Epidermal melanocyte (primary cell): ENCODE measurements at regions not wholly inside any gene's neighbourhood (a gene's known extent, or its start where the extent isn't known, plus 50 kb on each side); places are given as distances from the start of the nearest gene placed in this dataset.

Experiments
- DNase-seq: peaks from one replicate; pipeline ENCODE4 v3.0.0; 2011; ENCODE audit warnings: low spot score; ENCODE audit not compliant: insufficient read length

DNA sequence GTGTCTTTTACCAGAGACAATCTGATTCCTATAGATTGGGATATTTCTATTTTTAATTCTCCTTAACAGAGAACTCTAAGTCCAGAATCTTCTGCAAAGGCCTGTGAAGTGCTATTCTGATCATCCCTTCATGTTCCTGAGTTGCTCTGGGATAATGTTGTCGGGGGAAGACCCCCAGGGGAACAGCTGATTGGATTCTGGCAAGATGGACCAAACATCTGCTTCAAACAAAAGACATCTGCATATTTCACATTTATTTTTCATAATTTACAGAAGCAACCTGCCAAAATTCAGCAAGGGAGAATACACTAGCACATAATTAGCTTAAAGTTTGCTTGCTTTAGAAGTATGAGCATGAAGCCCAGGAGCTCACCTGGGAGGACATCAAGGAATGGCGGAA is 116.0 kb upstream of the ETAA1 start:
- no peak for DNase-seq

DNA sequence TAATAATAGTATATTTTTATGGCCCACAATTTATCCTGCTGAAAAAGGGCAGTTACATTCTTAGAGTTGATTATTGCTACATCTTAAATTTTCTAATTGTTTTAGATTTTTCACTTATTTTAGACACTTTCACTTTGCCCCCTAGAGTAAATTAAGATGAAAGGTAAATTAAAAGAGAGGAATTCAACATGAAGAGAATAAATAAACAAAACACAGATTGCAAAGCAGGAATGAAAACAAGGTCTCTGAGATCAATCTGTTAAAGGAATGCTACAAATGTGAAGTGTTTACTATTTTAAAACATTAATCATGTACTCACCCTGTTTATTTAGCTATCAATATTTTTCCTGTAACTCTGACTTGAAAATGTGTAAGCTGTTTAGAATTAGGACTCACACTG is 113.5 kb upstream of the ETAA1 start:
- DNase-seq = no peak

DNA sequence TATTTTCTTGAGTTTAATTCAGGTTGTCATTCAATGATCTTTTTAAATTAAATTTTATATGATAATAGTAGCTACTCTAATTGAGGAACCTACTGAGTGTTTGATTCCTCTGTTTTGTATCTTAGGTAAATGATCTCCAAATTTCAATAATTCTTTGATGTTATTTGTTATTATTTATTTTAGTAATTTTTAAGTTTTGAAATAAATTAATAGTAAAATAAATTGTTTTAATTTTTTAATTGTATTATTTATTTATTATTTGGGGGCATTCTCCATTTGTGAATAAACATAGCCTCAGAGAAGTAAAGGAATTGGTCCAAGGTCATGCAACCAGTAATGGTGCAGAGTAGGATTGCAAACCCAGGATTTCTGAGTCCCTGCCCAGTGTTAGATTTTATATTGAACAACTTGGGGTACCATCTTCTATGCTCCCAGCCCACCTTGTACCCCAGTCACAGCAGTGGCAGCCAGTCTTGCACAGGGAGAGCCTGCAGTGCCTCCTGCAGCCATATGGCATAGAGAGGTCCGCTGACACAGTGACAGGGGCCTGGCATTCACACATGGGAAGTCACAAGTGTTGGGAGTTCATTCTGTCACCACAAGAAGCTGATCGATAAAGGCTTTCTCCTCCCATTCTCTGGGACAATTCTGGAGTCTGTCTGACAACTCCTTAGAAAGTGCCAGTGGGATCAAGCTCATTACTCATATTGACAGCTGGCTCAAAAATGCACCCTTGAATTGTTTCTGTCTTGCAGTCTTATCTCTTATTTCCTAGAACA is 110.0 kb upstream of the ETAA1 start:
- DNase-seq = no peak

DNA sequence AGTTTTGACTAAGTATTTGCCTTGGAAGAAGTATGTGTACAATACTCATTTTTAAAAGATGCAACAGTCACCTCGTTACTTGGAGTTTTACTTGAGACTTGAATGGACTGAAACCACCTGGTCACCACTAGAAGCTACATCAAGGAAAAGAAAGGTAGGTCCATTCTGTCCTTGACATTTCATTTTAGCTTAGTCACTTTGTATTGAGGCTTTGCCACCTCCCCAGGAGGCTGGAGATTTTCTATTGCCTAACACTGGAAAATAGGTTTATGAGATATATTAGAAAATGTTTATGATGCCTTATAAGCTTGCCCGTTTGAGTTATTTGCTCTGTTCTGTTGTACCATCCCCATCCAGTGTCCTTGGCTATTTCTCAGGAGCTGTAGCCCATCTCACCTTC is 107.9 kb upstream of the ETAA1 start:
- no peak for DNase-seq

DNA sequence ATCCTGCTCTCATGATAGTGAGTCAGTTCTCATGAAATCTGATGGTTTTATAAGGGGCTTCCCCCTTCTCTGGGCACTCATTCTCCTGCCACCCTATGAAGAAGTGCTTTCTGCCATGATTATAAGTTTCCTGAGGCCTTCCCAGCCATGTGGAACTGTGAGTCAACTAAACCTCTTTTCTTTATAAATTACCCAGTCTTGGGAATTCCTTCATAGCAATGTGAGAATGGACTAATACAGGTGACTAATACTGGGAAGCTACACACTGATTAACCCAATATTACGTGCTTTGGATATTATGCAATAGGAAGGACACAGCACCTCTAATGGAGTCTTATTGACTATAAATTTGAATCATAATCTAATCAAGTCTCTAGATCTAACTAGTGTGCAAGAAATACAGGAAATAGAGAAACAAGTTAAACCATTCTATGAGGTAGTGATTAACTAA is 107.2 kb upstream of the ETAA1 start:
- DNase-seq = no peak

DNA sequence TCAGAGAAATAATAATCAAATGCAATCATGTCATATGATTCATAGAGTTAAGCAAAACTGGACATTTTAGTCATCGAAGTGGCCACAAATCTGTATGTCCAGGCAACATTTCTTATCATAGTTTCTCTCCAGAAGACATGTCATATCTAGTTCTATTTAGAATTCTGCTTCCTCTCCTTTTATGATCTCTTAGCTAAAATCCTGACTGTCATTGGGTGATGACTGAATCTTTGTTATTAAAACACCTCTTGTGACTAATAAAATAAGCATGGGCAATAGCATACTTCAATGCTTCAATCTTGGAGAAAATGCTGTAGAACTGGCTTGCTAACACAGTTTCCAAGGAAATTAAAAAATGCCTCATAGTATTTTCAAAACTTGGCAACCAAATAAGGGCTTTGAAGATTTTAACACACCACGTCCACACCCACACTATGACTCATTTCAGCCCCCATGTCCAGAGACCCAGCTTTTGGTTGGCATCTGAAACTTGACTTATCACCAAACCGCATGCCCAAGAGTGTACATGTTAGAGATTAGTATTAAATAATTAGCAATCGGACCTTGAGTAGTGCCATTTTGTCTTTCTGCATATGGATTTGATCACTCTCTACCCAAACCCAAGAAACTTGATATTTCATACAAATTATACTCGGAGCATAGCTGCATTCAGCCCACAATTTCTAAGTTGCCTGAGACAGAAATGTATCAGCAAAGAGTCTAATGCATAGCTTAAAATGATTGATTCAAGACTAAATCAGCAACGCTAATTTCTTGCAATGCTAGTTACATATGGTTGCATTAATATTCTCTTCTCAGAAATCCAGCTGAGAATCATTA is 106.5 kb upstream of the ETAA1 start:
- no peak for DNase-seq

DNA sequence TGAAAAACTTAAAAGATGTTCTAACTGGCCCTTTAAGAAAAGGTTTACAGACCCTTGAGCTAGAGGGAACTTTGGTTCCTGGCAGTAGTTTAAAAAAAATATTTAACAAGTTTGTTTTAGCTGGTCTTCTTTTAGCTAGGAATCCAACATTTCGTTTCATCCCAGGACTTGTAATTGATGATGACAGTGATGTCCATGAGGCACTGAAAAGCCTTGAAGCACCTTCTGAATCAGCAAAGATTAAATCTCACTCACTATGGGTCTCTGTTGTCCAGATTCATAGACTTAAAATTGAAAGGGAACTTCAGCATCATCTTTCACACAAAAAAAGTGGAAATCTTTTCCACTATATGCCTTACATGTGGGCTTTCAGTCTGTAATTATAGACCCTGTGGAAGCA is 102.9 kb upstream of the ETAA1 start:
- no peak for DNase-seq

DNA sequence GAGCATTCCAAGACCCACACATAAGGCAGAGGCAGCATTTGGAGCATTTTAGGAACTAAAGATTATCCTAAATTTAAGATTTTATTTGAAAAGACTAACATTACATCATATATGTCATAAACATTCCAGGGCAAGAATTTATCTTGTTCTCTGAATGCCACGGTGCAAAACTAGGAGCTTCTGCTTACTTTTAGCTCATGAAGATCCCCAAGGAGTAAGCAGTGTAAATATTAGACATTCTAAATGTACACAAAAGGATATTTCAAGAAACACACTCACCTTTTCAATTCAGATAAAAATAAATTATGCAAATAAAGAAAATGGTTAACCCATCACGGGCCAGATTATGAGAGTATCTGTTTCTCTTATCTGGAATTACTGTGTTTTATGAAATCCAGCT is 101.7 kb upstream of the ETAA1 start:
- no peak for DNase-seq

DNA sequence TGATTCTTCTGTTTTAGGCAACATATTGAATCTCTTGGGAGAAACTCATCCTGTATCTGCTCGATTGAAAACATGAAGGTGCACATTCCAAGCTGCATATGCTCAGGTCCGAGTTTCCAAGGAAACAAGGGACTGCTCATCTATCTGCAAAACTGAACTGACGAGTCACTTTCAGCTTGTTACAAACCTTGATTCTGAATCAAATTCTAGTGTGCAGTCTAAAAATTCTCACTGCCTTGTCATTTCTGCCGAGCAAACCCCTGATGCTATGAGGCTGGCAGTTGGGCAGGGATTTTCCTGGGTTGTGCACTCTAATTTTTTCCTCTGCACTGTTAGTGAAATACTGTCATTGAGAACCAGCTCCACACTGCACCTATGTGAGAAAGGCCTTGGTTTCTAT is 101.3 kb upstream of the ETAA1 start:
- DNase-seq = no peak

DNA sequence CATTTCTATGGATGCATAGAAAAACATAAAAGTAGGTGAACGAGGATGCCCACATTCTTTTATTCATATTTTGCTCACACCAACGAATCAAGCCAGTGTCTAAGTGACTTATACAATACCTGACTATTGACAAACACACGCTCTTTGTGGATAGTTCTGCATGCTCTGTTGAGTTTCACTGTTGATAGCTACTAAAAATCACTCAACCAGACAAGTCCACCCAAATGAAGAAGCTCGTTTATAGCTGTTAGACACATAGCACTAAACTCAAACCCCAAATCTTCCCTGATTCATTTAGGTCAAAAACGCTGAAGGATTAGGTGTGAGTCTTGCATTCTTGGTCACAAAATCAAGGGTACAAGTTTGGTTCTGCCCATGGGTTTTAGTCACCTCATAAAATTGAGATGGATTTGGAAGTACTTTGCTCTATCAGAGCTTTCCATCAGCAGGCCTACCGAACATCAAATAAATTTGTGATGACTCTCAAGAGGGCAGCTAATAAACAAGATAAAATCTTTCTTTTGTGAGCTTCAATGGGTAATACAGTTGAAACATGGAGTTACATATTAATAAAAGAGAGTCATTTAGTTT is 92.7 kb upstream of the ETAA1 start:
- DNase-seq = no peak

DNA sequence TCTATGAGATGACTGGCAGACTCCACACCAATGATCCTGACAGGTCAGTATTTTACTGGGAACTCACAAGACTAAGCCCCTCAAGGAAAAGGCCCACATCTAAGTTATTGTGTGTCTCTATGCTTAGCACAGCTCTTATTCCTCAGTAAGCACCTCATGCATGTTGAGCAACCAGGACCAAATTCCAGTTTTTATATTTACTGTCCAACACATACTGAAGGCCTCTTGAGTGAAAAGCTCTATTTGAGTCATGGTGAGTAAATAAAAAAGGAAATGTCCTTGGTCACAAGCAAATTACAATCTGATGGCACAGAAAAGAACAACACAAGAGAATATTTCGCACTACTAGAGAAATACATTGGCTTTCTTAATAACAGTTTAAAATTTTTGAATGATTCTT is 87.9 kb upstream of the ETAA1 start:
- no peak for DNase-seq

DNA sequence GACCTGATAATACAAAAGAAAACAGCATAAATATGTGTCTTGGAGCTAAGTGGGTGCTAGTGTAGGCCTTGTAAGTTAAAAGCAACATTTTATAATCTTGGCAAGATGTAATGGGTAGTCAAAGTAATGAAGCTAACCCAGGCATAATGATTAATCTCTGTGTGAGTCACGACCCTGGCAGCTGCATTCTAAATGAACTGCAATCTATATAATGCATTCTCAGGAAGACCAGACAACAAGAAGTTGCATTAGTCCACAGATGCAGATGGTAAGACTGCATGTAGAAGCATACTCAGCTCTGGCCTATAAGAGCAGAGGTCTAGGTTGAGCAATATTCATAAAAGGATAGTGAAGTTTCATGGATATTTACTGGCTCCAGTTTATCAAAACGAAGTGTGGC is 85.6 kb upstream of the ETAA1 start:
- no peak for DNase-seq

DNA sequence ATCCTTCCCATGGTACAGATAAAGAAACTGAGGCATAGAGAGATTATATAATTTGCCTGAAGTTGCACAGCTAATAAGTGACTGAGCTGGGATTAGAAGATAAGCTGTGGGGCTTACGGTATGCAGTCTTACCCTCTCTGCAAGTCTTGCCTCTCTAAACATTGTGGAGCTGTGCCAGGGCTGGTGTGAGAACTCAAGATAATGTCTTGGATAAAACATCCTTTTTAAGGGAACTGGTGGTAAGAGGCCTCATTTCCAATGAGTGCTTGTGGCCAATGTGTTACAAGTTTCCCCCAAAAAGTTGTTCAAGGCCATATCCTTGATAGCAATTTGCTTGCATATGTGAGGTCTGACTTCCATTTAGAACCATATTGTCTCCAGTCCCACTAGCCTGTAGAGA is 84.3 kb upstream of the ETAA1 start:
- DNase-seq = no peak

DNA sequence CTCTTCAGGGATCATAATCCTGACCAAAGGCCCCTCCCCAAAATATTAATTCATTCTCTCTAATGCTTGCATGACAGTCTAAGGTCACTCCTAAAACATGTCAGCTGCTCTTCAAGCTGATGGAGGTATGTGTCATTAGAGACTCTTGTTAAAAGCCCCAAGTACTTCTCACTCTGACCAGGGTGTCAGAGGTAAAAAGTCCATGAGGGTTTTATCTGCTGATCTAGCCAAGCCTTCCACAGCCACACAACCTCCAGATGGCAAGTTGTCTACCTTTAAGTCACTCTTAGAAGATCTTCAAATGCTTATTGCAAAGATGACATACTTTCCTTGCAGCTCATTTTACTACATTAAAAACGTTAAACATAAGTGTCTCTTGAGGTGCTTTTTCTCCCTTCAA is 83.6 kb upstream of the ETAA1 start:
- DNase-seq = no peak

DNA sequence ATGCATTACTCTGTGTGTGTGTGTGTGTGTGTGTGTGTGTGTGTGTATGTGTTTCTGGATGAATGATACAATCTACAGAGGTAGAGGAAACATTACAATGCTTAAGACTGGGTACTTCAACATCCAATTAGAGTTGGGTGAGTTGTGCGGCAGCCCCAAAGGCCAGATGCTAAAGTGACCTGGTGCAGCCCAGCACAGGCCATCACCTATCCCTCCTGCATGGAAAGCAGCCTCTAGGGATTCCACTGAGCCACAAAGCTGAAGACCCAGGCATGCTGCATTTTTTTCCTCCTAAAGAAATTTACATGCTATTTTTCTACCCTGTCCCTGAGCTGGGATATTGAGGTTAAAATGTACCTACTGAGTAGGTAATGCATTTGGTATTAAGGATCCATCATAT is 79.1 kb upstream of the ETAA1 start:
- no peak for DNase-seq

DNA sequence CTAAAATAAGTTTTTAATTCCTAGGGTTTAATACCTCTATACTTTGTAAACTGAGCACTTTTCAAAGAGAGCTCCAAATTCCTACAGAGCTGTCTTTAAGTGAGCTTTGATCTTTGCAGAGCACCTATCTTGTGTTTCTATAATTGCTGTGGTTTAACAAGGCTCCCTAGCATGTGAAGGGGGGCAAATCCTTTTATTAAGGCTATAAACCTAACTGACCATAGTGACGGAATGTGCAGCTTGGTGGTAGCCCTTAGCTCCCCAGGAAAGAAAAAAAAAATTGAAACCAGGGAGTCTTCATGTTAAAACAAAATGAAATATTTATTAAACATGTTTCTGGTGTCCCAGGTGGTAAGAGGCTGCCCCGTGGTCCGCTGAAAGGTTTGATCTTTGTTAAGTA is 78.6 kb upstream of the ETAA1 start:
- DNase-seq = no peak

DNA sequence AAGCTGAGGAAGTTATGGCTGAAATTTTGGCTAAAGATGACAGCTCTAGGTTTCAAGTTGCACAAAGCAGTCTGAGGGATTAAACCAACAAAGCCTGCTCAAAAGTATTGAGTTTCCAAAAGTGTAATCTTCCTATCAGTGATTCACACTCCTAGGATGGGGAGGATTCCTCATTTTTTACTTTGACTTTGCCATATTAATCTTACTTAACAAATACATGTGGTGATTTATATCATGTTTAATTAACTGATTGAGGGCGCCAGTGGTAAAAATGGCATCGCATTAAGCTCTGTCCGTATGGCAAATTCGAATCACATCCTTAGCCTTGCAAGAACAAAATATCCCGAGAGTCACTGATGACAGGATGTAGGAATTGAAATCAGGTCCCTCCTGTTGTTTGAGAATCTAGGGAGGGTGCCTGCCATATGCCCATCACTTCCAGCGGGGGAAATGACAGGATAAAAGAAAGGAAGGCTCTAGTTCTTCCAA is 78.1 kb upstream of the ETAA1 start:
- no peak for DNase-seq

DNA sequence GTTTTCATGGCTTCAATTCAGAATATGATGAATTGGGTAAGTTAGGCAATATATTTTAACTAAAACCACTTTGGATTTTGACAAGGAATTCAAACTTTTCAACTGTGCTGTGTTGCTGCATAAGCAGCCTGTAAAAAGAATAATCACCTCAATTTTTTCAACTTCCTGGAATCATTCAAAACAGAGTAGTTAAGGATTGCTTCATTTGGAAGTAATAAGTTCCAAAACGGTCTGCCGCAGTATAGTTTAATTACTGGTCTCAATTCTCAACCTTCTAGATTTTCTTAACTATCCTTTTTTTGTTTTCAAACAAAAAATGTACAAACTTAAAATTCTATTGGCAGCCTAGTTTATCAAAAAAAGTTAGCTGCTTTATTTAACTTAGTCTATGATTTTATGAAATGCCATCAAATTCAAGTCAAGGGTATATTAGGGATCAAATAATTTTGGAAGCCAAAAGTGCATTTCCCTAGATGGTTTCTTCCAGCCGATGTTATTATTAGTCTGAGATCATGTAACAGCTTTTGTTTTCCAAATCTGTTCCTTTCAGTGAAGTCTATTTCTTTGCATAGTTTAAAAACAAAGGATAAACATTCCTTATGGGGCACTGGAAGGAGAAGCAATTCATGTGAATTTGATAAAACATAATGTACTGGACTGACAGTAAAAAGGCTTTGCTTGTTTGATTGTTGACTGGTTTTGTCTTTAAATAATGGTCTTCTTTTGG is 76.1 kb upstream of the ETAA1 start:
- DNase-seq = no peak

DNA sequence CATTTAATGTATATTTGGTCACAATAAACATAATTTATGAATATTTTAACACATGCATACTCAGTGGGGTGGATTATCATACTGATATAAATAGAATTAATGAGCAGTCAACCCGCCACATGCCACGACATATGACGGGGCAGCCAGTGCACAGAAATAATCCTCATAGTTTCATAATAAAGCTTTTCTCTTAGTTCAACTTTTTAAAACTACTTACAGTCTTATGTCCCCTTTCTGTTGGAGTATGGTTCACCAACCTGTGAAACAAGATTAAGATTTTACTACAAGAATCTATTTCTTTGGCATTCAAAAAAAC is 75.6 kb upstream of the ETAA1 start:
- no peak for DNase-seq

DNA sequence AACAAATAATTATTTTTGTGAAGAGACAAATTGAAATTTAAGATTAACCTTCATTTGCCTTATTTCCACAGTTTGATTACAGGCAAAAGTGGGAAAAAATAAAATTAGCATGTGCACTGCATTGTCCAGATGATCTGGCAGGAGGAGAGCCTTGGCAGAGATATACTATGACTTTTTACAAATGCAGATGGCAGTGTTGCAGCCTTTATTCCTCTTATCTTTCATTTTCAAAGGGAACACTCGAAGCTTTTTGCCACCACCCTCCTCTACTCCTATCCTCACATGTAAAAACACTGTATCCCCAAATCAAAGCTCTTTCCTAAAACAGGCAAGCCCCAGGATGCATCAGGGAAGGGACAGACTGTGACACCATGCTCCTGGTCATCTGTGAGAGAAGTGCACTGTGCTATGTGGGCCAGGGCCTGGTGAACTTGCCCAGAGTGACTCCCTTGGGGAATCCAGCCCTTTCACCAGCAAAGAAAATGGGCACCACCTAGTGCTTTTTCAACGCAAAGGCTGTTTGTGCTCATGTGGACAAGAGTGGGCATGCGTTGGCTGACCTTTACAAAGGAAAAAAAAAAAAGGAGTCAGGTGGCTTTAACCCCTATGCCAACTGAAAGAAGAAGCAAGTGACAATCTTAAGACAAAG is 74.7 kb upstream of the ETAA1 start:
- no peak for DNase-seq
